HG03520 (cell line): ENCODE measurements at regions not wholly inside any gene's neighbourhood (a gene's known extent, or its start where the extent isn't known, plus 50 kb on each side); places are given as distances from the start of the nearest gene placed in this dataset.

Experiments used
- ATAC-seq: cut with Tn5 transposase; IDR thresholded peaks from one replicate; pipeline ENCODE4 v1.9.1; 2021; ENCODE audit warnings: mild to moderate bottlenecking, moderate library complexity; ENCODE audit not compliant: unreplicated experiment

- ATAC-seq = no peak
These were observed 148.9 kb upstream of the CPEB2 start for GRCh38 chr4:14853176-14853943.

GRCh38 chr4:14855719-14856061 lies 146.6 kb upstream of the CPEB2 start:
- no peak for ATAC-seq

- ATAC-seq = peak; percentile 97
These were observed 146.0 kb upstream of the CPEB2 start for GRCh38 chr4:14856062-14856933.

- no peak for ATAC-seq
These were observed 145.4 kb upstream of the CPEB2 start for GRCh38 chr4:14856934-14857235.

- no peak for ATAC-seq
These were observed 144.8 kb upstream of the CPEB2 start for GRCh38 chr4:14857475-14857874.

GRCh38 chr4:14857981-14858380 lies 144.3 kb upstream of the CPEB2 start:
- ATAC-seq = no peak

GRCh38 chr4:14862891-14863290 lies 139.4 kb upstream of the CPEB2 start:
- ATAC-seq = no peak

GRCh38 chr4:14863418-14864364 lies 138.6 kb upstream of the CPEB2 start:
- no peak for ATAC-seq

- no peak for ATAC-seq
These were observed 137.8 kb upstream of the CPEB2 start for GRCh38 chr4:14864365-14865030.

- ATAC-seq = no peak
These were observed 137.3 kb upstream of the CPEB2 start for GRCh38 chr4:14865031-14865366.

- no peak for ATAC-seq
These were observed 136.5 kb upstream of the CPEB2 start for GRCh38 chr4:14865804-14866203.

GRCh38 chr4:14867847-14868246 lies 134.4 kb upstream of the CPEB2 start:
- no peak for ATAC-seq

GRCh38 chr4:14868426-14869395 lies 133.6 kb upstream of the CPEB2 start:
- ATAC-seq = no peak

- ATAC-seq = no peak
These were observed 130.4 kb upstream of the CPEB2 start for GRCh38 chr4:14871676-14872430.

- ATAC-seq = peak; percentile 70
These were observed 127.3 kb upstream of the CPEB2 start for GRCh38 chr4:14874990-14875389.

- no peak for ATAC-seq
These were observed 124.7 kb upstream of the CPEB2 start for GRCh38 chr4:14877246-14878225.

- no peak for ATAC-seq
These were observed 123.6 kb upstream of the CPEB2 start for GRCh38 chr4:14878681-14879080.

GRCh38 chr4:14879683-14880082 lies 122.6 kb upstream of the CPEB2 start:
- ATAC-seq = no peak
